Femur (tissue), 1 donor: ENCODE measurements at regions not wholly inside any gene's neighbourhood (a gene's known extent, or its start where the extent isn't known, plus 50 kb on each side); places are given as distances from the start of the nearest gene placed in this dataset.

Experiments used
- DNase-seq: peaks from one replicate; pipeline ENCODE4 v3.0.0-alpha.2; 2017

DNA sequence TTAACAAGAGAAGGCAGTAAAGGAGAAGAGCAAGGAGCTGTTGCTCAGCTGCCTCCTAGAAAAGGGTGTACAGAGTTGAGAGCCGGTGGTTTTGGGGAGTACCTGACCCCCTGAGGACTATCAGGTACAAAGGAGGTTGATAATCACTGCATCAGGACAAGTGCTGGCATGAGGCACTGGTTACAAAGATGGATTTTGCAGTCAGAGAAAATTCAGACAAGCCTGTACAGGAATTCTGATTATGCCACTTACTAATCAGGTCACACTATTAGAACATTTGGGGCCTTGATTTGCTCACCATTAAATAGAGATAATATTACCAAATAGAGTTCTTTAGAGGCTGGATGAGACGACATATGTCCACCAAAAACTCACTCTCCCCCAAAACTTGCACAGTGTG lies 450.9 kb upstream of the TMPO start:
- DNase-seq, result no peak

DNA sequence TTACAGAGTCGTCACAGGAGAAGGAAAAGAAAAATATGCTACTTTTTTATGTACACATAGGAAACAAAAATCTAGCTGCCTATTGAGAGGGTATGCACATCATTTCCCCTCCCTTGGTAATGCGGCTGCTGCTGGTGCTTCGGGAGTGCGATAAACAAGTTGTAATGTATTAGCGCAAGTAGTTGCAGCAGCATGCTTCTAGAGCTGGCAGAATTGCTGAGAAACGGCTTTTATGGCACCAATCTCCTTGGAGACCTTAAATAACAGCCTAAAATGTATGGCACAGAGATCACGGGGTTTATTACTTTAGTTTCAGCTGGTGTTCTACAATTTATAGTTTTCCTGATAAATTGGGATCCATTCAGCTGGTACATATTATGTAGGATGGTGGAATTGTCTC lies 447.6 kb upstream of the TMPO start:
- no peak for DNase-seq

DNA sequence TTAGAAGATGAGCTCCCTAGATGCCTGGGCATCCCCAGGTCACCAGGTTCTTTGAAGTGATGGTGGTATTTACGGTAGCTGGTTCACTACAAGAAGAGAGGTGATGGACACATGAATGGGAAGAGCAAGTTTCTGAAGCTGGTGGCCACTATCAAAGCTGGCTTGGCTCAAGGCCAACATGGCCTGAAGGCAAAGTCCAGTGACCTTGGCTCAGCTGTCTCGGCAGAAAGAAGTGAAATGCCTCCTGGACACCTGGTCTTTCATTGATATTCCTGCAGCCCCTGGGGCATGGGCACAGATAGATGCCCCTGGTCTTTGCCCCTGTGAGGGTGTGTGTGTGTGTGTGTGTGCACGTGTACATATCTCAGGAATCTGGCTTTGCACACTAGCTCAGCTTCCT lies 441.8 kb upstream of the TMPO start:
- DNase-seq, result no peak

DNA sequence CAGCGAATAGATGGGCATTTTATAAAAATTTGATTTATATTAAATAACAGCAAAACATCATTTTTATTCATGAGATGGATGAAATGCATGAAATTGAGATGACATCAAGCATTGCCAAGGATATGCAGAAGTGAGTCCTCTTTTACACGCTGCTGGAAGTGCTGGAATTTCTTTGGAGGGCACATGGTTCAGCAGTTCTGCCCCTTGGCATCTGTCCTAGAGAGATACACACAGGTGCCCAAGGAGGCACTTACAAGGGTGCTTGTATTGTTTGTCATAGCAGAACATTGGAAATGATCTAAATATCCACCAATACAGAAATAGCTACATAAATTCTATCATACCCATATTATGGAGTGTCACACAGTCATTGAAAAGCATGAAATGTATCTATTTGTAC lies 441.1 kb upstream of the TMPO start:
- DNase-seq, result no peak

DNA sequence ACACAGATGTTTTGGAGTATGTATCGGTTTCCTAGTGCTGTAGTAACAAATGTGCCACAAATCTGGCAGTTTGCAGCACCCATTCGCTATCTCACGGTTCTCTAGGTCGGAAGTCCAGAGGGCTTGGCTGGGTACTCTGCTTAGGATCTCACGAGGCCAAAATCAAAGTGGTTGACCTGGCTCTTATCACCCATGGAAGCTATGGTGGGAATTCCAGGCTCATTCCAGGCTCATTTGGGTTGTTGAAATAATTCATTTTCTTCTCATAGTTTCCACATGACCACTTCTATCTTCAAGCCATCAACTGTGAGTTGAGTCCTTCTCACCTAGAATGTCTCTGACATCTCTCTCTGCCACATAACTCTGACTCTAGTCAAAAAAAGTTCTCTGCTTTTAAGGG lies 431.0 kb upstream of the TMPO start:
- no peak for DNase-seq

DNA sequence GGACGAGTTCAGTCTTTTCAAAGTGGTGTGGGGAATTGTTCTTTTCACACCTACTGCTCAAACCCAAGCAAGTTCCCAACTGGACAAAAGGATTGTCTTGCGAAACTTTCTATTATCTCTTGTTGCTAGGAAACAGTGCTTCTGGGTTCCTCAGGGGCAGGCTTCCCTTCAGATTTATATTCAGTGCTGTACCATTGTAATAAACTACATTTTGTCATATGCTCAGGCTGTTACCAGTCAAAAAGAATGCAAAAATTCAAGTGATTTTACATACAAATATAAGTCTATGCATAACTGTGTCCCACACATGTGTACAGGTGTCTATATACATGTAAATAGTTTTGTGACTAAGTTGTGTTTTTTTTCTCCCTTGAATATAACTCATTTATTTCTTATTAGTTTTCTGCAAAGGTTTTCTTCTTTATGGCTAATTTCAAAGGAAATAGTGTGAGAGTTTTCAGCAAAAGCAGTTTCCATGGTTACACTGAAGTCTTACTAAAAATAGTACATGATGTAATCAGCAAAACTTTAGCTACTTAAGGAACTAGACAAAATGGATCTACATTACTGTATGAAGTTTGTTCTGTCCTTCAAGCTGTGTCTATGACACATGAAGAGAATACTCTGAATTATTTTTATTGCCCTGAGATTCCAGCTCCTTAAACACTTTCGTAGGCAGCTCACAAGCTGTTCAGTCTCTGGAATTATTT lies 430.2 kb upstream of the TMPO start:
- DNase-seq, result no peak

DNA sequence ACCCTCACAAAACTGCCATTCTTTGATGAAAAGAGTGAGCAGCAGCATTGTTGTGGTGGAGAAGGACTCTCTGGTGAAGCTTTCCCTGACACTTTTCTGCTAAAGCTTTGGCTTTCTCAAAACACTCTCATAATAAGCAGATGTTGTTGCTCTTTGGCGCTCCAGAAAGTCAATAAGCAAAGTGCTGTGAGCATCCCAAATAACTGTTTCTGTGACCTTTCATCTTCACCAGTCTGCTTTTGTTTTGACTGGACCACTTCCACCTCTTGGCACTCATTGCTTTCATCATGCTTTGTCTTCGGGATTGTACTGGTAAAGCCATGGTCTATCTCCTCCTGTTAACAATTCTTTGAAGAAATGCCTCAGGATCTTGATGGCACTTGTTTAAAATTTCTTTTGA lies 424.7 kb upstream of the TMPO start:
- no peak for DNase-seq

DNA sequence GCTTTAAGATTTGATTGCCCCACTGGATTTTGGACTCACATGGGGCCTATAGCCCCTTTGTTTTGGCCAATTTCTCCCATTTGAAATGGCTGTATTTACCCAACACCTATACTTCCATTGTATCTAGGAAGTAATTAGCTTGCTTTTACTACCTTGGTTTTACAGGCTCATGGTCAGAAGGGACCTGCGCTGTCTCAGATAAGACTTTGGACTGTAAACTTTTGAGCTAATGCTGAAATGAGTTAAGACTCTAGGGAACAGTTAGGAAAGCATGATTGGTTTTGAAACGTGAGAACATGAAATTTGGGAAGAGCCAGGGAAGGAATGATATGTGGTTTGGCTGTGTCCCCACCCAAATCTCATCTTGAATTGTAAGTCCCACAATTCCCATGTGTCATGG lies 419.0 kb upstream of the TMPO start:
- DNase-seq, result no peak

DNA sequence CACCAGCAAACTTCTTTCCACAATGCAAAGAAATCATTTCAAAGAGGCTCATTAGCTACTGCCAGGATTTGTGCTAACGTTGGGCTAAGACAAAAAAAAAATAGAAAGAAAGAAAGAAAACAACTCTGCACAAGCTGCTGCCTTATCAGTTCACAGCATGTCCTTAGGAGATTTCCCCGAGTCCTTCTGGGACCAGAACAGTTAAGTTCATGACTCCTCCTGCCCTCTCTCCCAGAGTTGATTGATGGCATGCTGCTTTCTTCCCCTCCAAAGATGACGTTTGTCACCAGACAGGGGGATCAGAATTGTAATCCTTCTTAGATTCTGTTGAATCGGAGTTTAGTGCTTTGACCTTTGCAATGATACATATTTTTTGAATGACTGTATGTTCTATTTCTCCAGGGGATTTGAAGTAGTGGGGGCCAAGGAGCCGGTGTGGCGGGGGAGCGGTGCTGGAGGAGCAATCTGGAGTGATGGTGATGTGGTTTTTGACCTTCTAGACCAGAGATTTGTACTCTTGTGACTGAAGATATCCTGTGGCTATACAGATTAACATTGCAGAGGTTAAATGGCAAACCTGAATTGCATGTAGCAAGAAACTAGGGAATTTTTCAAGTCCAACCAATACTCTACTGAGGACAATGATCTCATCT lies 409.2 kb upstream of the TMPO start:
- no peak for DNase-seq

DNA sequence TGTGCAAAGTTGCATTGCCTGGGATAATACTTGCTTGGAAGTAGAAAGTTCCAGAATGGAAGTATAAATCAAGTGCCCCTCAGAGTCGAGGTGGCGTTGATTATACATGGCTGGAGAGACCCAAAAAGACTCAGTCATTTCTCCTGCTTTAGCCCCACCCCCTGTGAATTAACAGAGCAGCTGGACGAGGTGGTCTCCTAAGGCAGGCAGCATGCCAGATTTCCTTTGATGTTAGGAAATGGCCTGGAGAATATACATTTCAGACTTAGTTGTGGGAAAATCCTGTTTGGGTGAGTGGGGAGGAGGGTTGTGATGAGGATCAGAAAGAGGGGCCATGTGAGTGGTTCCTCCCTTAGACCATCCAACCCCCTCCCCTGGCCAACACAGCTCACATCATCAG lies 406.1 kb upstream of the TMPO start:
- no peak for DNase-seq

DNA sequence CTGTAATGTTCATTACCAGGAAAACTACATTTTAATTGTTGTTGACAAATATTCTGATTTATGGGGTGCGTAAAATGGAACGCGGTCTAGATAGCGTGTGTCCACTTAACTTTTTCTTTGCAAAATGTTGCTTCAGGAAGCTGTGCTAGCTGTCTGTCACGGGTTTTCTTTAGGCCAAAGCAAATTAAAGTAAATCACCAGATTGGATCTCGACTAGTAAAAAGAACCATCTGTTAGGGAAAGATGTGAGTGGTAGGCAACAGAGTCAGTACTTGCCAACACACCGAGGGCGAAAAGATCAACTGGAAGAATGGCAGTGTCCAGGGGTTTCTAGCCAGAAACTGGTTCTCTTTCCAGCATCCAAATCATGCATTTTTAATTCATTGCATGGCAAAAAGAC lies 404.9 kb upstream of the TMPO start:
- no peak for DNase-seq

DNA sequence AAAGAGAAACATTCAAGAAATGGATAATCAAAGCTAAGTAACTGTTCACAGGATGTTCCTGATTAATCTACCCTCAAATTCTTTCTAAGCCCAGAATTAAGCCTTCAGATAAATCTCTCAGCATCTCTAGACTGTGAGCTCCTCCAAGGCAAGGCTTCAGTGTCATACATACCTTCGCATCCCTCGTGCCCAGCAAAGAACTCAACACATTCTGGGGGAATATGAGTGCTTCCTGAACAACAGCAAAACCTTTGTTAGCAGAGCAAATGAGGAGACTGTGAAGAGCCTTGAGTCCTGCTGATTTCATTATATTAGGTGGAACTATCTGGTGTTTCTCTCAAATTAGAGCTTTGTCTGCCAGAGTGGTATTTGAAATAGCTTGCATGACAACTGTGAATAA lies 401.8 kb upstream of the TMPO start:
- DNase-seq, result no peak

DNA sequence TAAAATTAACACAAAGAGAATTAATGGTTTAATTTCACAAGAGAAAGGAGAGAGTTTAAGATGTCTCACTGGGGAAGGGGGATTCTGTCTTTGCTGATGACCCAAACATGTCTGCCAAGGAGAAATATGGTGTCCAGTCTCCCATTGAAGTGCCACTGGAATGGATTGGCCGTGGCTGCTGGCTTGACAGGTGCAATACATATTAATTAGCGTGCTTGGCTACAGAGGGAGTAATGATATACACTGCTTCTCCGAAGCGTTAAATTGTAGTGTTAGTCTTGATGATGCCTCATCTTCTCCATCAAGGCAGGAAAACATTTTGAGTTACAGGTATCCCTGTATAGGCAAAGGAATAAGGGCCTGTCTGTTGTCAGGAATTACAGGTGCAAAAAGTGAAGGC lies 393.4 kb upstream of the TMPO start:
- no peak for DNase-seq

DNA sequence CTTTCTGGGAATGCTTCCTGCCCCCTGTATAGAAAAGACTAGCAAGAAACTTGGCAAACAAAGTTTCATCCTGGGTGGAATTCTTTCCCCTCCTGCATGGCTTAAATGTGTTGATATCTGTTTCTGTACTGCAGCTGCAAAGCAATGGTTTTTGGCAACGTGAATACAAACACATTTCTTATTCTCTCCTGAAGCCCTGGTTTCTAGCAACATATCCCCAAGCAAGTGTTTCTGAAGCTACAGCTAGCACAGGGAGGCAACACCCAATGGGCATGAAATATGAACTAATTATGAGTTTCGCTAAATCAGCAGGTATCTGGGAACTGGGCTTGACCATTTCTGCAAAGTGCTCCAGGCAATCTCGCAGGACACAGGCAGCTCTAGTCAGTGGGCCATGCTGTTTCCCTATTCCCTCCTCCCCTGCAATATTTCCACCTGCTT lies 392.3 kb upstream of the TMPO start:
- no peak for DNase-seq

DNA sequence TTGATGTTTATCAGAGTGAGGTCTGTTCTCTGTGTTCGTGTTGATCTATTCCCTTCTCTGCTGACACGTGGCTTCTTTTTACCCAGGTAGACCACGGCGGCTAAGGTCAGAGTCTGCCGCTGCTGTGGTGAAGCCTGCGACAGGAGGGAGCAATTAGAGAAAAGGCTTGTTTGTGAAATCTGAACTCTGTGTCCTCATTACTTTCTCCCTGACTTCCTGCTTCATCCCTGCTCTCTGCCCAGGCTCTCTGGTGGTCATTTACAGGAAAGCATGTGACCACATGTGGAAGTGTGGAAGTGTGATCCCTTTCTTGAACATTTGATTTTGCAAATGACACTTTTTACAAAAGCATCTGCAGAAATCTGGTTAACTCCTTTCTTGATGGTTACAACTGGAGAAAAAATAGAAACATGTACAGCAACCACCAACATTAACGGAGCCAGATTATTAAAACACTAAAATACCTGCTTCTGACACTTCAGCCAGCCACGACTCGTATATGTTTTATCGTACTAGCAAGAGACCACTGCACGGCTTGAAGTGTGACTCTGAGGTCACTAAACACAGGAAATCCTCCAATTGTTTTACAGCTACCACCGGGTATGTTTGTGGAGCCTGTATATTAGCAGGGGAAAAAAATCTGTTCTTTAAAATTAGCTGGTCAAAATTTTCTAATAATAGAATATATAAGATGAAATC lies 388.6 kb upstream of the TMPO start:
- DNase-seq, result peak; percentile 22

DNA sequence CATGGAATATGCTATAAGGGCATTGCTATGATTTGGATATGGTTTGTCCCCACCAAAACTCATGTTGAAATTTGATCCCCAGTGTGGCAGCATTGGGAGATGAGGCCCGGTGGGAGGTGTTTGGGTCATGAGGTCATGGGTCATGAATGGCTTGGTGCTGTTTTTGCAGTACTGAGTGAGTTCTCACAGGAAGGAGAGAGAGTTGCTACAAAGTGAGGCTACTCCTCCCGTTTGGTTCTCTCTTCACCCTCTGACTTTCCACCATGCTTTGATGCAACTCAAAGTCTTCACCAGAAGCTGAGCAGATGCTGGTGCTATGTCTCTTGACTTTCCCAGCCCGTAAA lies 388.1 kb upstream of the TMPO start:
- DNase-seq, result no peak

DNA sequence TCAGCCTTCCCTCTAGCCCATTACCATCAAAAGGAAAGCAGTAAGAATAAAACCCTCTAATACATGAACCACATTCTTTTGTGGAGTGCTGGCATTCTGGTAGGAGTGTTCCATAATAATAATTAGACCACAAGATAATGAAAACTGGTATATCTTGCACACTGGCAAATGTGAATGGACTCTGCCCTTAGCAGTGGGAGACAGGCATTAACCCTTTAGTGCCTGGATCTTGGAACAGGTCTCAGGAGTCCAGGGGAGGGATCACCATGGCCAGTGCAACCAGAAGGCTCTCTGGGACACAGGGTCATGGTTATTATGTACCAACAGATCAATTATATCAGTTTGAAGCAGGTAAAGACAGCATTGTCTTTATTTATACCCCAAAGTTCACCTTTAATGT lies 387.5 kb upstream of the TMPO start:
- DNase-seq, result no peak

DNA sequence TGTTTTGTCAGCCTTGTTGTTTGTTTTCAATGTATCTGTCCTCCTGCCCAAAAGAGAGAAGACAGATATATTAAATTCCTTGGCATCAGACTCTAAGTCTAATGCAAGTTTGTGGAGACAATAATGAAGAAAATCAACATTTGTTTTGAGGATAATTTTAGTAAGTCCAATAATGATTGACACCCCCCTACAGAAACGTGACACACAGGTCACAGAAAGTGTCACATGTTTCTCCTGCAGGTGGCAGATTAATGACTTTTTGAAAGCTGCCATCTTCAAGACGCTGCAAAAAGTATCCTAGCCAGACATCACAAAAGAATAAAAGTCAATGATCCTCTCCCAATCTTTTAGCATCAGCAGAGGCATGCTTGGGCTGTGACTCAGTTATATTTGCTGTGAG lies 378.8 kb upstream of the TMPO start:
- no peak for DNase-seq

DNA sequence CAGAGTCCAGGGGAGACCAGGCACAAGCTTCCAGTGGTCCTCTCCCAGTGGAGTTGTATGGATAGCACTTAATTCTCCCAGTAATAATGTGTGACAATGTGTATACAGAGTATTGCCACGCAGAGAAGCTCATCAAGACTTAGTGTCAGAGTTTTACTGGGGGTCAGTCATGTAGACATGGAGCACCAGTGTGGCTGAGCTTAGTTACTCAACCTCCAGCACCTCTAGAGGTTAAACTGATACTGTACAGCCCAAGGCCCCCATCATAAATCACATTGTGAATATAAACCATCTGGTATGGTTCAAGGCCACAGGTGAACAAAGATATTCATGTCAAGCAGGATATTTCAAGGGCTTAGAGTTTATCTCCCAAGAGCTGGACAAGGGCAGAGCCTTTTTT lies 378.1 kb upstream of the TMPO start:
- no peak for DNase-seq

DNA sequence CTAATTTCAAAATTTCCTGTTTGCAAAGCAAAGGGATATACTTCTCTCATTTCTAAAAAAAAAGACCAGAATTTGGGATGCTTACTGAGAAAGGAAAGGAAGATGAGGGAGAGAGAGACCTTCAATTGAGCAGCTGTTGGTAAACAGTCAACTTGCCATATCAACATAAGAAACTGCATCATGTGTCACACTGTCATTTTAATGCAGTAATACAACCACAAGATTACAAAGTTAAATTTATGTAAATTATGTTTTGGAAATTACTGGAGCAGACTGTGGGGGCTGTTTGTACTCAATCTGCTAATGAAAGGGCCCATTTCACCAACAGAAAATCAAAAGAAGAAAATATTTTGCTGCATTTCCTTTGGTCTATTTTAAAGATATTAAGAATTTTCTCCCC lies 370.4 kb upstream of the TMPO start:
- DNase-seq, result no peak

DNA sequence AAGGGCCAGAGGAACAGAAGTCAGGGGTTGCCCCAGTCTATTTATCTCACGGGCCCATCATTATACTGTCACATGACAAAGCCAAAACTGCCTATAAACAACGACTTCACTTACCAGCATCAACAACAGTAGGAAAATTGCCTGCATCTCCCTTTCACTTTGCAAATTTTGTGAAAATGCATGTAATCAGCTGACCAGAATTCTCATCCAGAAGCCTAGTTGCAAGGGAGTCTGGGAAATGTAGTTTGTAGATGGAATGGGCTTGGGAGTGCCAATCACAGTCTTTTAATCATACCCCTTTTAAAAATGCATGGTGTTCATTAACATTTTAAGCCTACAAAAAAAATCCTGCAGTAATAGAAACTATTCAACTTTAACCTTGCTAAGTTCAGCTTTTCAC lies 369.3 kb upstream of the TMPO start:
- DNase-seq, result no peak

DNA sequence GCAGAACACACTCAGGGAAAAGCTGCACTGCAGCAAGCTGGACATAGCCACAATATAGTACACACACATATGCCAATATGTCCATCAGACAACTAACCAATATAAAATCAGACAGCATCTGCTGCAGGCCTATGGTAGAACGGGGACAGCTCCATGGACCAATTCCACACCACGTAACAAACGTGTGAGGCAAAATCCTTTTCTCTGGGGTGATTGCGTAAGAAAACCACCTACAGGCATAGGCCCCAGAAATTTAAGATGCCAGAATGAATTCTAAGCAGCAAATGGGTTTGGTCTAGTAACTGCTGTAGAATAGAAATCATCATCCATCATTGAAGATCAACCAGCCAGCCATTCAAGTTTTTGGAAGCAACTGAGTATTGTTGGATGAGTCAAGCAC lies 368.9 kb upstream of the TMPO start:
- DNase-seq, result no peak

DNA sequence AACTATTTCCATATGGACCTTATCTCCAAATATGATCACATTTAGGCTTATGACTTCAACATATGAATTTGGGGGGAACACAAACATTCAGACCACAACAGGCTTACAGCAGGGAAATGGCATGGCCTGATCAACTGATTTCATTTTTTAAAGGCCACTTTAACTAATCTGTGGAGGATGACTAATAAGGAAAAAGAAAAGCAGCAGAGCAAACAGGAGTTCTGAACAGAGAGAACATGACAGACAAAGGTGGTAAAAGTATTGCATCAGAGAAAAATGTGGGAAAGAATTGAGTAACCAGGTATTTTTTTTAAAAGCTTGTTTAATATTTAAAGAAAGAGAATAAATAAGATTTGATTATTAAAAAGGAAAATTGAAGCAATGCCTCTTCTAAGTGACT lies 366.1 kb upstream of the TMPO start:
- DNase-seq, result no peak

DNA sequence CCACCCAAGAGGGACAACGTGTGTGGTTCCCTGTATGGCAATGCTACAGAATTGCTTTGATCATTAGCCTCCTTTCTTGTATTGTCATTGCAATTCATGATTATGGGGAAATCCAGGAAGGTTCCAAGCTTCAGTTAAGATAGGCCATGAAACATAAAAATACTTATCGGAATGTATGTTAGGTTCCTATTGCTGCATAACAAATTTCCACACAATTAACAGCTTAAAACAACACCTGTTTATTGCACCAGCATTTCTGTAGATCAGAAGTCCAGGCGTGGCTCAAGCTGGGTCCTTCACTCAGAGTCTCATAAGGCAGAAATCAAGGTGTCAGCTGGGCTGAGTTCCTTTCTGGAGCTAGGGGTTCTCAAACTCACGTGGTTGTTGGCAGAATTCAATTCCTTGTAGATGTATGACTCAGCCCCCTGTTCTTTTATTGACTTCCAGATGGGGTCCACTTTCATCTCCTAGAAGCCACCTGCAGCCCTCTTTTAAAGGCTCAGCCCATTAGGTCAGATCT lies 365.6 kb upstream of the TMPO start:
- no peak for DNase-seq
